ENCODE measurements at regions not wholly inside any gene's neighbourhood (a gene's known extent, or its start where the extent isn't known, plus 50 kb on each side); places are given as distances from the start of the nearest gene placed in this dataset.

DNA sequence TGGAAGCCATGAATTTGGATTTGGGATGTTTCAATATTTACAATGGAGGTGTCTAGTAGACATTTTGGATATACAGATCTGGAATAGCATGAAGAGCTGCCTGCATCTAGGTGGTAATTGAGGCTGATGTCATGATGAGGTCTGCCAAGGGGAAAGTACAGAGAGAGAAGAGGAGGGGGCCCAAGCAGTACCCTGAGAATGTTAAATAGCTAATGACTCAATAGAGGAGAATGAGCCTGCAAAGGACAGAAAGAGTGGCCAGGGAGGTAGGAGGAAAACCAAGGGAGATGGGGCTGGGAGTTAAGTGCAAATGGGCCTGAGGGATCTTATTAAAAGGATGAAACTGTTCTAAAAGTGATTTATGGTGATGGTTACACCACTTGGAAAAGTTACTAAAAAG is 182.2 kb upstream of the KIT start:
- no peak for DNase-seq
- Histone ChIP-seq H3K27me3 (replicated peaks in 1 of 2; ENCODE audit: control insufficient read depth in 2 of 2, extremely low read depth in 1 of 2, insufficient read depth in 2 of 2, low read length in 1 of 2) (no peaks in the 10 kb centered on the region), H3K4me3 (ENCODE audit: control insufficient read depth in 1 of 2, extremely low read depth in 1 of 2, low read length in 1 of 2) (no peak overlapping the region), H3K9me3 (no peaks in the 10 kb centered on the region), H3K4me1 (ENCODE audit: control insufficient read depth in 1 of 2, extremely low read depth in 1 of 2, insufficient read depth in 2 of 2, low read length in 2 of 2) (no peaks in the 10 kb centered on the region), H3K27ac (ENCODE audit: low read length) (no peak overlapping the region), H3K36me3 (ENCODE audit: control insufficient read depth in 2 of 2, extremely low read depth in 1 of 2, insufficient read depth in 1 of 2, low read length in 1 of 2) (no peaks in the 10 kb centered on the region)
- Mint-ChIP-seq H3K9me3 (peaks cover 0 to 12% (median 10%) of the 10 kb centered on the region in 3 donors), H3K27ac (no peak overlapping the region), H3K4me3 (no peak overlapping the region), H3K4me1 (no peaks in the 10 kb centered on the region), H3K36me3 (no peaks in the 10 kb centered on the region), H3K27me3 (peaks cover 5 to 10% of the 10 kb centered on the region in 2 donors)
- ChIA-PET POLR2A (no interaction called here), CTCF (no interaction called here)
- no peak for ATAC-seq (replicated peaks in 1 of 4)

DNA sequence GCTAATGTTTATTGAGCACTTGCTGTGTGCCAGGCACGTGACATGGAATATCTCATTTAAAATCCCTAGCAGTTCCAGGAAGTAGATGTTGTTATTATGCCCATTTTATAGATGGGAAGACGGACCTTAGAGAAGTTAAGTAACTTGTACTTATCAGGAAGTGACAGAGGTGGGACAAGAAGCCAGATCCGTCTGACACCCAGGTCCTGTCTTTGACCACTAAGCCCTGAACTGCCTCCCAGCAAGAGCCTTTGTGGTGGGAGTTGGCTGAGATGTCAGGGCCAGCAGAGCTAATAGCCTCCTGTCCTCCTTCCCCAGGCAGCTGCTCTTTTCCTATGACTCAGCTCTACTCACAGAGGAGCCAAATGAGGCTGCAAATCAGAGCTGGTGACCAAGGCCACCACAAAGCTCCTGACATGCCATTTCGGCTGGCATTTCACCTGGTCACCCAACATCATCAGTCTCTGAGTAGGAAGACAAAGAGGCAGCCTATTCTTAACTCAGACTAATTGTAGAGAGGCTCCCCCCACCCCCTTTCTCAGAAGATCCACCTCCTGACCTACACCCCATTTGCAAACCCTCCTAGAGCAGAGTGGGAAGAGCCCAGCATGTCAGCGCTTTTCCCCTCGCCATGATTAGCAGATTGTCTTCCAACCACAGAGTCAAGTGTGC is 175.1 kb upstream of the KIT start:
- Histone ChIP-seq H3K4me3 (ENCODE audit: control insufficient read depth in 1 of 2, extremely low read depth in 1 of 2, low read length in 1 of 2) (no peak overlapping the region), H3K27me3 (replicated peaks in 1 of 2; ENCODE audit: control insufficient read depth in 2 of 2, extremely low read depth in 1 of 2, insufficient read depth in 2 of 2, low read length in 1 of 2) (no peaks in the 10 kb centered on the region), H3K27ac (ENCODE audit: low read length) (no peak overlapping the region), H3K36me3 (ENCODE audit: control insufficient read depth in 2 of 2, extremely low read depth in 1 of 2, insufficient read depth in 1 of 2, low read length in 1 of 2) (no peaks in the 10 kb centered on the region), H3K9me3 (no peaks in the 10 kb centered on the region), H3K4me1 (ENCODE audit: control insufficient read depth in 1 of 2, extremely low read depth in 1 of 2, insufficient read depth in 2 of 2, low read length in 2 of 2) (no peaks in the 10 kb centered on the region)
- Mint-ChIP-seq H3K4me1 (no peaks in the 10 kb centered on the region), H3K27ac (no peak overlapping the region), H3K4me3 (no peak overlapping the region), H3K36me3 (no peaks in the 10 kb centered on the region), H3K9me3 (peaks cover 7 to 17% (median 12%) of the 10 kb centered on the region in 3 donors), H3K27me3 (peaks cover 2 to 8% of the 10 kb centered on the region in 2 donors)
- ChIA-PET CTCF (no interaction called here), POLR2A (no interaction called here)
- DNase-seq (no peak), ATAC-seq (replicated peaks in 1 of 4) (no peak)
- 90% methylated on average over 4 of the region's 6 CpGs for WGBS (ENCODE audit: insufficient coverage)

DNA sequence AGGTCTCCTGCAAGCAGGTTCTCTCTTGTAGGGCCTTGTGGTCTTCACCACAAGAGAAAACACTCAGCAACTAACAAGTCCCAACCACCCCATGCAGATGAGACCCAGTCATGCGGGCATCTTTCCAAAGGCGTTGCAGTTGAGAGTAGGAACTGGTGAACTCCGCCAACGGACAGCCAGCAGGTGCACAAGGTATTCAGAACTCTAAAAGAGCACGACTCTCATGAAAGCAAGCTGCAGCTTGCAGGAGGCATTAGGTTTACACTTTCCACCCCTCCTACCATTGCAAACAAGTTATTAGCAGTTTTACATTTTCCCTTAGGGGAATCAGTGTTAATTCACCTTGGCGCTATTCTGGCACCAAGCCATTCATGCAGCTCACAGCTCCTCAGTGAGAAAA is 173.4 kb upstream of the KIT start:
- ChIA-PET POLR2A (no interaction called here), CTCF (no interaction called here)
- Histone ChIP-seq H3K36me3 (ENCODE audit: control insufficient read depth in 2 of 2, extremely low read depth in 1 of 2, insufficient read depth in 1 of 2, low read length in 1 of 2) (no peaks in the 10 kb centered on the region), H3K27me3 (replicated peaks in 1 of 2; ENCODE audit: control insufficient read depth in 2 of 2, extremely low read depth in 1 of 2, insufficient read depth in 2 of 2, low read length in 1 of 2) (no peaks in the 10 kb centered on the region), H3K4me1 (ENCODE audit: control insufficient read depth in 1 of 2, extremely low read depth in 1 of 2, insufficient read depth in 2 of 2, low read length in 2 of 2) (no peaks in the 10 kb centered on the region), H3K4me3 (ENCODE audit: control insufficient read depth in 1 of 2, extremely low read depth in 1 of 2, low read length in 1 of 2) (no peak overlapping the region), H3K27ac (ENCODE audit: low read length) (no peak overlapping the region), H3K9me3 (no peaks in the 10 kb centered on the region)
- 100% methylated on average over 2 of the region's 6 CpGs for WGBS (ENCODE audit: insufficient coverage)
- Mint-ChIP-seq H3K4me1 (no peaks in the 10 kb centered on the region), H3K36me3 (no peaks in the 10 kb centered on the region), H3K27ac (no peak overlapping the region), H3K9me3 (peaks cover 7 to 10% (median 7%) of the 10 kb centered on the region in 3 donors), H3K27me3 (peaks cover 4 to 8% of the 10 kb centered on the region in 2 donors), H3K4me3 (no peak overlapping the region)
- DNase-seq: no peak
- ATAC-seq (replicated peaks in 1 of 4): no peak

DNA sequence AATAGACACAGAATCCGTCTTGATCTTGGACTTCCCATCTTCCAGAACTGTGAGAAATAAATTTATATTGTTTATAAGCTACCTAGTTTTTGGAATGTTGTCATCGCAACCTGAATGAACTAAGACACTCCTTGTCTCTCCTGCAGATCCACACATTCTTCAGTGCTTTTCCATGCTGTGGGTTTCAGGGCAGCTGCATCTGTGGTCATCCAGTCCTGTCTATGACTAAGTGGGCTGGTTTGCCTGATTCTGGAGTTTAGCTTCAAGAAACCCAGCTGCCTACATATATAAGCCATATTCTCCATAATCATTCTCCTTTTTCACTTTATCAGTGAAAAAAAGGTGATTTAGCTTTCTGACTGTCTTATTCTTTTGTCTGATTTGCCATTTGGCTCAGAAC is 170.3 kb upstream of the KIT start:
- Mint-ChIP-seq H3K27me3 (peaks cover 4 to 8% of the 10 kb centered on the region in 2 donors), H3K4me1 (no peaks in the 10 kb centered on the region), H3K9me3 (no peaks in the 10 kb centered on the region), H3K27ac (no peak overlapping the region), H3K36me3 (no peaks in the 10 kb centered on the region), H3K4me3 (no peak overlapping the region)
- H3K4me1 ChIP-seq (ENCODE audit: control insufficient read depth in 1 of 2, extremely low read depth in 1 of 2, insufficient read depth in 2 of 2, low read length in 2 of 2): no peaks in the 10 kb centered on the region
- H3K36me3 ChIP-seq (ENCODE audit: control insufficient read depth in 2 of 2, extremely low read depth in 1 of 2, insufficient read depth in 1 of 2, low read length in 1 of 2): no peaks in the 10 kb centered on the region
- H3K4me3 ChIP-seq (ENCODE audit: control insufficient read depth in 1 of 2, extremely low read depth in 1 of 2, low read length in 1 of 2): no peak overlapping the region
- no peak overlapping the region for H3K27ac ChIP-seq (ENCODE audit: low read length)
- DNase-seq (no peak), ATAC-seq (replicated peaks in 1 of 4) (no peak)
- WGBS (ENCODE audit: insufficient coverage): no CpG with 5 or more reads among the region's 2 CpGs
- H3K9me3 ChIP-seq: no peaks in the 10 kb centered on the region
- POLR2A ChIA-PET: interaction anchor here in 1 of 2 donors (1.0 kb wide), 1 partner anchor 10 kb away, joined by 4 read pairs; no protein-coding TSS in a partner anchor
- no peaks in the 10 kb centered on the region for H3K27me3 ChIP-seq (replicated peaks in 1 of 2; ENCODE audit: control insufficient read depth in 2 of 2, extremely low read depth in 1 of 2, insufficient read depth in 2 of 2, low read length in 1 of 2)
- CTCF ChIA-PET: no interaction called here

DNA sequence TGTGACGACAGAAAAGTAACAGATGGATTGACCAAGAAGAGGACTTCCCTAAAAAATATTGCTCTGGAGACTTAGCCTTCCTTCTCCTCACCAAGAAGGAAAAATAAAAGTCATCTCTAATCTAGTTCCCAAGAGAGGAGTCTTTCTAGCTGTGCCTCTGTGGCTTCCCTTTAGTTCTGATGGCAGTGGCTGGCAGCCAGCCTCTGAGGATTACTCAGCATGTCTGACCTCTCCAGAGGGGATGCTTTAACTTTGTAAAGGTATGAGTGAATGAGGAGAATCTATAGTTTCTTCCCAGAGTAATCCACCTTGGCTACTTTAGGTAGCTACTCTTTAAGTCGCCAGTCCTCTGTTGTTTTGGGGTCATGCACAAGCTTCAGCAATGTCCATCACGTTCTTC is 163.9 kb upstream of the KIT start:
- no peaks in the 10 kb centered on the region for H3K4me1 ChIP-seq (ENCODE audit: control insufficient read depth in 1 of 2, extremely low read depth in 1 of 2, insufficient read depth in 2 of 2, low read length in 2 of 2)
- H3K9me3 Mint-ChIP-seq: no peaks in the 10 kb centered on the region
- no peak overlapping the region for H3K27ac Mint-ChIP-seq
- WGBS (ENCODE audit: insufficient coverage): 100% methylated on average over 1 of the region's 3 CpGs
- no peaks in the 10 kb centered on the region for H3K9me3 ChIP-seq
- H3K27me3 ChIP-seq (replicated peaks in 1 of 2; ENCODE audit: control insufficient read depth in 2 of 2, extremely low read depth in 1 of 2, insufficient read depth in 2 of 2, low read length in 1 of 2): peaks cover 0 to 3% of the 10 kb centered on the region in 2 experiments
- ATAC-seq (replicated peaks in 1 of 4) (no peak), DNase-seq (no peak)
- no peaks in the 10 kb centered on the region for H3K36me3 ChIP-seq (ENCODE audit: control insufficient read depth in 2 of 2, extremely low read depth in 1 of 2, insufficient read depth in 1 of 2, low read length in 1 of 2)
- H3K4me3 Mint-ChIP-seq: no peak overlapping the region
- H3K27ac ChIP-seq (ENCODE audit: low read length): no peak overlapping the region
- CTCF ChIA-PET: interaction anchor here (0.6 to 0.7 kb wide), 2 partner anchors 85 to 1790 kb away, joined by 4 read pairs; no protein-coding TSS in a partner anchor
- no peaks in the 10 kb centered on the region for H3K36me3 Mint-ChIP-seq
- peaks cover 3 to 5% of the 10 kb centered on the region in 2 donors for H3K27me3 Mint-ChIP-seq
- H3K4me1 Mint-ChIP-seq: no peaks in the 10 kb centered on the region
- H3K4me3 ChIP-seq (ENCODE audit: control insufficient read depth in 1 of 2, extremely low read depth in 1 of 2, low read length in 1 of 2): no peak overlapping the region
- POLR2A ChIA-PET: no interaction called here

DNA sequence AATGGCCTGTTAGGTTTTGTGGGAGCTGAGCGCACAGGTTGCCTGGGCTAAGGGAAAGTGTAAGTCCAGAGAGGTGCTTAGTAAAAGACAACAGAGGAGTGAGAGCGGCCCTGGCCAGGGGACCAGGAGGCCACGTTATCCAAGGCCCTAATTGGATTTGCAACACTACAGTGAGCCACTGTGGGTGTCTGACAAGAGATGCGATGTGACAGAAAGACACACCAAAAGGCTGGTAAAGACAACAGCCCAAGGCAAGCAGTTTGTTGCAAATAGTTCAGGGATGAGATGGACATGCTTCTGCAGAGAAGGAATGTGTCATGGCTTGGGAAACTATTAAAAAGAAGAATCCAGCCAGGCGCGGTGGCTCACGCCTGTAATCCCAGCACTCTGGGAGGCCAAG is 162.7 kb upstream of the KIT start:
- no peak for DNase-seq
- H3K9me3 Mint-ChIP-seq: no peaks in the 10 kb centered on the region
- H3K4me3 ChIP-seq (ENCODE audit: control insufficient read depth in 1 of 2, extremely low read depth in 1 of 2, low read length in 1 of 2): no peak overlapping the region
- no peaks in the 10 kb centered on the region for H3K4me1 Mint-ChIP-seq
- no peaks in the 10 kb centered on the region for H3K4me1 ChIP-seq (ENCODE audit: control insufficient read depth in 1 of 2, extremely low read depth in 1 of 2, insufficient read depth in 2 of 2, low read length in 2 of 2)
- no peak overlapping the region for H3K27ac Mint-ChIP-seq
- H3K27me3 ChIP-seq (replicated peaks in 1 of 2; ENCODE audit: control insufficient read depth in 2 of 2, extremely low read depth in 1 of 2, insufficient read depth in 2 of 2, low read length in 1 of 2): peaks cover 0 to 3% of the 10 kb centered on the region in 2 experiments
- ChIA-PET CTCF (no interaction called here), POLR2A (no interaction called here)
- no peak overlapping the region for H3K27ac ChIP-seq (ENCODE audit: low read length)
- no peak for ATAC-seq (replicated peaks in 1 of 4)
- H3K36me3 ChIP-seq (ENCODE audit: control insufficient read depth in 2 of 2, extremely low read depth in 1 of 2, insufficient read depth in 1 of 2, low read length in 1 of 2): no peaks in the 10 kb centered on the region
- WGBS (ENCODE audit: insufficient coverage): 76% methylated on average over 4 of the region's 7 CpGs
- H3K27me3 Mint-ChIP-seq: peaks cover 3 to 9% of the 10 kb centered on the region in 2 donors
- no peak overlapping the region for H3K4me3 Mint-ChIP-seq
- H3K9me3 ChIP-seq: no peaks in the 10 kb centered on the region
- H3K36me3 Mint-ChIP-seq: no peaks in the 10 kb centered on the region

DNA sequence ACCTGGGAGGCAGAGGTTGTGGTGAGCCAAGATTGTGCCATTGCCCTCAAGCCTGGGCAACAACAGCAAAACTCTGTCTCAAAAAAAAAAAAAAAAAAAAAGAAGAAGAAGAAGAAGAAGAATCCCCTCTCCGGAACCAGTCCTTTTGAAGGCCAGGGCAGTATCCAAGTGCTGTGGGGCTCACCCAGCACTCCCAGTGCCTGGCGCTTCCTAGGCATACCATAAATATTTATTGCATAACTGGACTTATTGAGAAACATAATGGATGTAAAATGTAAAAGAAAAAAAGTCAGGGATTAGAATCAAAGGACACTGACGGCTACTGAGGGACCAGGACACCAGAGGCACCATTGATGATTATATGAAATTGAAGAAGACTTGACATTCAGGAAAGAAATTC is 162.1 kb upstream of the KIT start:
- ATAC-seq (replicated peaks in 1 of 4): no peak

More for the DNA sequence above, 162.1 kb upstream of the KIT start:
- peaks cover 0 to 3% of the 10 kb centered on the region in 2 experiments for H3K27me3 ChIP-seq (replicated peaks in 1 of 2; ENCODE audit: control insufficient read depth in 2 of 2, extremely low read depth in 1 of 2, insufficient read depth in 2 of 2, low read length in 1 of 2)
- DNase-seq: no peak
- ChIA-PET POLR2A (no interaction called here), CTCF (no interaction called here)
- Mint-ChIP-seq H3K4me1 (no peaks in the 10 kb centered on the region), H3K27me3 (peaks cover 3 to 9% of the 10 kb centered on the region in 2 donors), H3K27ac (no peak overlapping the region), H3K36me3 (no peaks in the 10 kb centered on the region), H3K4me3 (no peak overlapping the region), H3K9me3 (no peaks in the 10 kb centered on the region)
- H3K9me3 ChIP-seq: no peaks in the 10 kb centered on the region
- H3K4me1 ChIP-seq (ENCODE audit: control insufficient read depth in 1 of 2, extremely low read depth in 1 of 2, insufficient read depth in 2 of 2, low read length in 2 of 2): no peaks in the 10 kb centered on the region
- H3K4me3 ChIP-seq (ENCODE audit: control insufficient read depth in 1 of 2, extremely low read depth in 1 of 2, low read length in 1 of 2): no peak overlapping the region
- no peaks in the 10 kb centered on the region for H3K36me3 ChIP-seq (ENCODE audit: control insufficient read depth in 2 of 2, extremely low read depth in 1 of 2, insufficient read depth in 1 of 2, low read length in 1 of 2)
- WGBS (ENCODE audit: insufficient coverage): 70% methylated on average over 1 of the region's 3 CpGs
- no peak overlapping the region for H3K27ac ChIP-seq (ENCODE audit: low read length)
